GM21515 (cell line): ENCODE measurements at regions not wholly inside any gene's neighbourhood (a gene's known extent, or its start where the extent isn't known, plus 50 kb on each side); places are given as distances from the start of the nearest gene placed in this dataset.

Source experiments
- ATAC-seq: cut with Tn5 transposase; IDR thresholded peaks from one replicate; pipeline ENCODE4 v1.9.1; 2021; ENCODE audit not compliant: unreplicated experiment

DNA sequence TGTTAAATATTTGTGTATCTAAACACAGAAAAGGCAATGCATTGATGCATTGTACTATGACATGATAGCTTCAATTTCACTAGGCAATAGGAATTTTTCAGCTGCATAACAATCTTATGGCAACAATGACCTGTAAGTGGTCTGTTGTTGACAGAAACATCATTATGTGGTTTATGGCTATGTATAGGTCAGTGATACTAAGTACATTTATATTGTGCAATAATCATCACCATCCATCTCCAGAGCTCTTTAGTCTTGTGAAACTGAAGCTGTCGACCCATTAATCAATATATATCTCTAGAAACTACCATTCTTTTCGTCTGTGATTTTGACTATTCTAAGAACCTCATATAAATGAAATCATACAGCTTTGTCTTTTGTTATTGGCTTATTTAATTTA, 200.1 kb upstream of the ZNF717 start:
- ATAC-seq: no peak

DNA sequence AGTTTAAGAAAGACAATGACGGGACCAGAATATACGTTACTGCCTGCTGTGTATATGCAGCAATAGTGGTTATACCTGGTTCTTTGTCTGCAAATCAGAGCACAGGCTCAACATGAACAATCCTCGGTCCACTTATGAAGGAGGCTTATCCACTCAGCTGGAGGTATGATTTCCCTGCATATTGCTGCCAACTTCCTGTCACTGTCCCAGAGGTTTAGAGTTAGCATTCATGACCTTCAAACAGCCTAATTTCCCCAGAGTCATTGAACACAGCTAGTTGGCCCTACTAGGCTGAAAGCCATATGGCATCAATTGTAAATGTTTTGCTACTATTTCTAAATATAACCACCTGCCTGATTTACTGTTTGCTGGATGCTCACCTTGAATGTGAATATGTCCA, 224.9 kb upstream of the ZNF717 start:
- ATAC-seq: no peak

DNA sequence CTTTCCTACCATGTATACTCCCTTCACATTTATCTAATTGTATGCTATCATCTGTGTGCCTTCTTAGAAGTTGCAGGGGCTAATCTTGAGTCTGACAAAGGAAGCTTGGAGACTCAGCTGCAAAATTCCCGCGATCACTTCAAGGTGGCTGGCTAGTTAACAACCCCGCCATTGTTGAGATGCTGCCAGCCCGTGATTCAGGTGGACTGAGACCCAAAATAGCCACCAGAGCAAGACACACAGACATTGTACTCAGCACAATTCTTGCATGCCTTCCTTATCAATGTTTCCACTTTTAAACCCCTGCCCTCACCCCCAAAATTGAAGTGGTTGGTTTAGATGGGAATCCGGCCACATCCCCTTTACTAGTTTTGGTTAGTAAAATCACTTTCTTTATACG, 225.8 kb upstream of the ZNF717 start:
- no peak for ATAC-seq

DNA sequence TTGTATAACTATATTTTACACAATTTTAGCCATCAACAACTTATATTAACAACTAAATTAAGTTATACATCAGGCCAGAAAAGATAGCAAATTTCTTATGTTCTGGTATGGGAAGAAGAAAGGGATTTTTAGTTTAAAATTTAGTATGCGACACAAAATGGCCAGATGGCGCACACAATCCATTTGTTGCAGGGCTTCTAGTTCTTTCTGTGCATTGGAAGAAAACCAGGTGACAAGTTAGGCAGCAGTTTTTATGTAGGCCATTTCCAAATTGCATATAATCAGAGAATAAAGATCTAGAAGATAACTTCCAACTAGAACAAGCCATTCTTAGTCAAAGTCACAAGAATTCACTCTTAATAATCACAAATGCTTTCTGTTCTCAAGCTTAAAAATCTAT, 230.1 kb upstream of the ZNF717 start:
- no peak for ATAC-seq

DNA sequence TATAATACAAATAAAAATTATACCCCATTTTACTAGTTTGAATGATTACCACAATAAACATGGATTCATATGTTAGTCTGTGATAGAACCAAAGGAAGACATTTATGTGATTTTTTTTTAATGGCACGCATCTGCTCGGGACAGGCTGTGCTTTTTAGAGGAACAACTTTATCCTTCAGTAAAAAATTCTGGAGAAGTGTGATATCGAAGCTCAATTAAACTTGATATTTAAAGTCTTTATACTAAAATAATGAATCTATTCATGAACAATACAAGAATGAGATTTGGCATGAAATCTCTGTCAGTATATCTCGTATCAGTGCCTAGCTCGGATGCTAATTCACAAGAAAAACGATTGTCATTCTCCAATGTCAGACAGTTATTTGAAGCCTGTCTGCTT, 230.8 kb upstream of the ZNF717 start:
- ATAC-seq: no peak

DNA sequence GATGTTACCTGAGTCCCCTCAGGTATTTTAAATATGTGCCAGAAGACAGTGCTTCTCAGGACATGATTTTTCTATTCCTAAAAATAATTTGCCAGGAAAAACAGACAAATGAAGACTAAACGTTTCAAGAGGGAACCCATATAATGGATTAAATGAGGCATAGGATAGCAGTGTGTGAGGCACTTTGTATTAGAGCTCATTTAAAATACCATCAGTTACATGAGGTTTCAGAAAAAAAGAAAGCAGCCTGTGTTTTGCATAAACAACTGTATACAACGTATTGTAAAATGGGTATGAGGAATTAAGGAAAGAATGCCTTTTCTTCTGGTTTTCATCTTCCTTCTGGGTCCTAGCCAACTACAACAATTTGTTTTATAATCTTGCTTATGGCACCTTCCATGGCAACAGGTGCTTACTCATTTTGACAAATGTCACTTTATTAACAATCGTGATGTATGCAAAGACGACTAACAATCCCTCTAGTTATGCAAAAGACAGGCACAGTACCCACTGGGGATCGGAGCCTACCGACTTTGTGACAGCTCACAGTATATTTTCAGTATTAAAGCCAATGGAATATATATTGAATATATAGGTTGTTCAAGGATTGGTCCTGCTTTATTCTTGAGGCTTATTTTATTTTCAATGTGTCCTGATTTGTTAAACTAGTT, 231.6 kb upstream of the ZNF717 start:
- no peak for ATAC-seq

DNA sequence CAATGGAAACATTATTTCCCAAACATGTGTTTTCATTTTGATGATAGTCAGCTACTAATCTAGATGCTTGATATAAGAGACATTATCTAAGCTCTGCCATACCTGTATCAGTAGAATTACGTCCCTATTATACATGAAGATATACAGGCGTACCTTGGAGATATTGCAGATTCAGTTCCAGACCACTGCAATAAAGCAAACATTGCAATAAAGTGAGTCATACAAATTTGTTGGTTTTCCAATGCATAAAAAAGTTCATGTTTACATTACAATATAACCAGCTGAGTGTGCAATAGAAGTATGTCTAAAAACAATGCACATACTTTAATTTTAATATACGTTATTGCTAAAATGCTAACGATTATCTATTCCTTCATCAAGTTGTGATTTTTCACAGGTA, 236.0 kb upstream of the ZNF717 start:
- ATAC-seq: no peak

DNA sequence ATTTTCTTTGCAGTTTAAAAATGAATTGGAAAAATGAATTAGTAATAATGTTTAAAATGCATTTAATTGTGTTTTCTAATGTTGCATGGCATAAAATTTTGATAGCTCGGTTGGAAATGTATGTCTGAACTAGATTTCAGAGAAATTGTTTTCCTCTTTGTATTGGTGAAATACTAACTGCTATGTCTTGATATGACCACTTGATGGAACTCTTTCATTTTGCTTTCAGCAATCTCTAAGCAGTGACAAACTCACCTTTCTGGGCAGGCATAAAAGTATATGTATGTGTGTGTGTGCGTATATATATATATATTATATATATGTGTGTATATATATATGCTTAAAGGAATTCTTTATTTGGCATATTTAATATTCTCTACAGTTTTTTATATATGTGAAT, 239.3 kb upstream of the ZNF717 start:
- no peak for ATAC-seq

DNA sequence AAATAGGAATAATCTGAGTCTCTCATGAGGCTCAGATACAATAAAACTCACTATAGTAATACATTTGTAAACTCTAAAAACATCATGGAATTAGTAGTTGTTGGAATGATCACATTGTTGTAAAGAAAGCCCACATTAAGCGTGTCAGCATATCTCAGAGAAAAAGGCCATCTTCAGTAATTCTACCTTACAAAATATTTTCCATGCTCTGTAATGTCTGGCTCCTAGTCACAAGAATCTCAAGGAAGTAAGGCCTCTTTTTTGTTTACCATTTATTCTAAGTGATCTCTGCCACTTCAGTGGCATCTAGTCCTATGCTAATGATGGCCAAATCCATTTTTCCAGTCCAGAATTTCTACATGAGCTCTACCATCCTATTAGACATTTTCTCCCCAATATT, 240.2 kb upstream of the ZNF717 start:
- no peak for ATAC-seq

DNA sequence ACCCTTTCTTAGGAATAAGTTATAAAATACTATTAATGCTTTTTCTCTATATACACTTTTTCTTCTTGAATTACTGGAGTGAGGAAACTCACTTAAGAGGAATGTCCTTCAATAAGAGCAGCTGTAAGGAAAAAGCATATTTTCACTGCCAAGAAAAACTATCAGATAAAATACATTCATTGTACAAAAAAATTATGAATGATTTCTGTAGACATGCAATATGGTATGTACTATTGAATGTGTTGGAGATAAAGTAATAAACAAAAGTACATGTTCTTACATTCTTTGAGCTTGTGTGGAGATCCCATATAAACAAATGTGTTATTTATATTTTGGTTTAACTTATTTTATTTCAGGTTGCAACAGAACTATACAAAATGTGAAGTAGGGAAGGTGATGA, 241.0 kb upstream of the ZNF717 start:
- ATAC-seq: no peak

DNA sequence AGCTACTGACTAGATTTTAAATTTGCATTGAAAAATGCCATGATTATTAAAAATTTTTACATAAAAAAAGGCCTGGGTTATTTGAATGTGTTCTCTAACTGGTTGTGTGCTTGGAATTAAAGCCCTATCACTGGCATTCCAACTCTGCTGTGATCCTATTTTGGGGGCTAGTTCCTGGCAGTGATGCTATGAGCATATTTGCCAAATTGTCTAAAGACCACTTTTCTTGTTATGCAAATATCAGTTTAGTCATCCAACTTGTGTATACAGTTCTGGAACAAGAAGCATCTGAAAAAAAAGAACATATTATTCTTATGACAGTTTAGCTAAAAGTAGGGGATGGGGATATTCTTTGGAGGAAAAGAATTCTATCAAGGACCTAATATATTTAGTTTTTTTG, 243.4 kb upstream of the ZNF717 start:
- ATAC-seq: no peak

DNA sequence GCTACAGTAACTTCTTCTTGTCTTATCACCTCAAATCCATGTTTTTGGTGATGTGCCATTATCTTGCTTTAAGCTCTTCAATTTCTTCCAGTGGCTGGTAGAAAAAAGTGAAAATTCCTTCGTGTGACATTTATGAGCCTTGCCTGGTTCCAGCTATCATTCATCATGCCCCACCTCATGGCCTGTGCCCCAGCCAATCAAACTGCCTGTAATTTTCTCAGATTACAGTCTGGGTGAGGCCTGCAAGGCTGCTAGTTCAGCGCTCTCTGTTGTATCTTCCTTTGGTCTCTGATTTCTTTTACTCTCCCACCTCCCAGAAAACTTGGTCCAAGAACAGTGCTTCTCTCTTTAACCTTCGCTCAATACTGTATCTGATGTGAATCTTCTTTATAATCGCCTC, 249.3 kb upstream of the ZNF717 start:
- ATAC-seq: no peak

DNA sequence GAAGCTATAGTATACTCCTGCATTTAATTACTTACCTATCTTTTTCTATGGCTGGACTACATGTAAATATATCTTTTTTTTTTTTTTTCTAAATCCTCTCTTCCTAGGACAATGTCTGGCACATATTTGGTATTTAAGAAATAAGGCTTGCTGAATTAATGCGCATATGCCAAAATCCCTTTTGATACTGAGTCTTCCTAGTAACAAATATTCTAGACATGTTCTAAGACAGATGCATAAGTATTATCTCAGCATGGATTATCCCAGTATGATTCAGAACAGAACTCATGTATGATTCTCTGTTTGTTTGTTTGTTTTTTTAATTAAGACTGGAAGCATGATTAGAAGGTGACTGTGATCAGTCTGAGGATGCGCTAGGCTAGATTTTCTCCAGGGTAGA, 249.8 kb upstream of the ZNF717 start:
- ATAC-seq: no peak

DNA sequence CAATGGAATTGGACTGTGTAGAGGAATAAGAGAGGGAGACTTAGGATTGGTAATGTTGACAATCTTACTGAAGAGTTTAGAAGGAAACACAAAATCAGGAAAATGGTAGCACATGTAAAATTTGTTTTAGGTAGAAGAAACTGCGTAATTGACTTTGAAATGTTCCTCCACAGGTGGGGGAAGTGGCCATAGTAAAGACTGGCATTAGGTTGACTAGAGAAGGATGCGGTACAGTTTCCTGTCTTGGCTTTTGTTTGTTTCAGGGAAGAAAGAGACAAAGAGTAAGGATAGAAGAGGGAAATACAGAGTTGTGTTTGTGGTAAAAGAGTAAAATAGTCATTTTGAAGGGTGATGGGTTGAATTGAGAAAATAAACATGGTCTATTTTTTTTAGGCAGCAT, 253.6 kb upstream of the ZNF717 start:
- ATAC-seq: no peak

DNA sequence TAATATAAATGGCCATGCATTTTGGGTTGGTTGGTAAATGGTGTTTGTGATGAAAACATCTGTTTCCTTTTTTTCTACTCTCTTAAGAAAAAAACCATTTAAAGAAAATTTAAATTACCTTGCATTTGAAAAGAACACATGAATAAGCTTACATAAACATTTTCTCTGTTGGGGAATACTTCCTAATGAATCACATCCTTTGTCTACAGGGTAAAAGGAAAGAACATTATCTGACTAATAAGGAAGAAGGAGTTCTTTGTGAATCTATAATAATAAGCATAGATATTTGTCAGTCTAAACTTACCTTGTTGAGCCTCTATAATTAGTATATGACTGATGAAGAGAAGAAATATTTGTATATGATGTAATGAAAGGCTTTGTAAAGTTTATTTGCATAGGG, 254.1 kb upstream of the ZNF717 start:
- no peak for ATAC-seq

DNA sequence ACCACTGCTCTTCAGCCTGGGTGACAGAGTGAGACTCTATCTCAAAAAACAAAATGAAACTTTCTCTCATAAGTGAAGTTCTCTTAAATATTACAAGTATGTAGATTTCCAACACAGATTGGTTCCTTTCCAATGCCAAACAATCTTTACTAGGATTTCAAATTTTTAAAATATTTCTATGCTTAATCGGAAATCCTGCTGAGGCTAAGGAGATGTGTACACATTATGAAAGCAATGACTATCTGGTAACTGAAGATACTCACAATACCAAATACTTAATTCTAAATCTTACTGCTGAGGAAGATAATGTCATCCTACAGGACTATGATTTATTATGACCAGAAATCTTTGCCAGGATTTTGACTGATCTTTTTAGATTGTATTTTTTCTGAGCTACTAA, 255.6 kb upstream of the ZNF717 start:
- no peak for ATAC-seq

DNA sequence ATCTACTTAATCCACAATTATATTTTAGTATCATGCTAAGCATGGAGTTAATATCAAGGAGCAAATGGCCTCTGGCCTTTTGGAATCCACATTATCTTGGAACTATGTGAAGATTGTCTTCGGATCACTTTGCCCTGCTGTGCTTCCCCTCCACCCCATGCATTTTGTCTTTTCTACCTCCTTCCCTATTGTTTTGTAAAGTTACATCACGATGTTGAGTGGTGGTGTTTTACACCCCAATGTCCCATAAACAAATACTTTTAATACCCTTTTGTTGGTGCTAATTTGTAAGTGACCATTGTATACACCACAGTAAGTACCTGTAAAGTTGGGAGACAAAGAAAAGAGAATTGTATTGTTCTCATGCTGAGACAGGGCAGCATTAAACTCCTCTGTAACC, 258.4 kb upstream of the ZNF717 start:
- ATAC-seq: no peak

DNA sequence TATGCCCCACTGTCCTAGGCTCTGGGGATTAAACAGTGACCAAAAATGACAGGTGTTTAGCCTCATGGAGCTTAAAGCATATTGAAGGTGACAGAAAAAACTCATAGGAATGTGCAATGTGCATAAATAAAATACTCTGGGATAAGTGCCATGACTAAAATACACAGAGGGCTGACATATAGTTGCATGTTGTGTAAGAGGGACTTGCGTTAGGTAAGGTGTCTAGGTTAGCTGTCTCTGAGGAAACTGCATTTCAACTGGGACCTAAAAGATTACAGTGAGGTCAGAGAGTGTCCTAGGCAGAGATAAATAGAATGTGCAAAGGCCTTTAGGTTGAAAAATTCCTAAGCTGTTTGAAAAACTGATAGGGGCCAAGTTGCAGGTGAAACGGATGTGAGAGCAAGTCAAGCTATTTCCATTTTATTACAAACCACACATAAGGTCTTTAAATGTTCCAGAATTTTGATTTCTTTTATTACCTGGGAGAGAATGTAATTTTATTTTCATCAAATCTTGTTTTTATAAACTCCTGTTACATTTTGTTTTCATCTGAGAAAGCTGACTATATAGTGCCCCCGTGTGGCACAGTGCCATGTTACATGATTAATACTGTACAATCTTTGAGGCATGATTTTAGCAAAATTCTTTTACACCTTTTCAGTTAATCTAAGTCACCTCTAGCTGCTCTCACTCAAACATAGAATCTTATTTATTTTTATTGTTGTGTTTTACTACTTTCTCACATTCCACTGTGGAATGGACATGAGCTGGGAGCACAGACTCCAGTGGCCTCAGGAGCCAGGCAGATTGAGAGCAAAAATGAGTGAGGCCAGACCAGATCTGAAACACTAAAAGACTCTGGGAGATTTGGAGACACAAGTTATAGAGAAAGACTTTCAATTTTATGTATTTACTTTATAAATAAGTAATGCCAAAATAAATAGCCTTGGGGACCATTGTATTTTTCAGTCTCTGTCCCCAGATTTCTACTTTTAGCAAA, 259.6 kb upstream of the ZNF717 start:
- ATAC-seq: no peak

DNA sequence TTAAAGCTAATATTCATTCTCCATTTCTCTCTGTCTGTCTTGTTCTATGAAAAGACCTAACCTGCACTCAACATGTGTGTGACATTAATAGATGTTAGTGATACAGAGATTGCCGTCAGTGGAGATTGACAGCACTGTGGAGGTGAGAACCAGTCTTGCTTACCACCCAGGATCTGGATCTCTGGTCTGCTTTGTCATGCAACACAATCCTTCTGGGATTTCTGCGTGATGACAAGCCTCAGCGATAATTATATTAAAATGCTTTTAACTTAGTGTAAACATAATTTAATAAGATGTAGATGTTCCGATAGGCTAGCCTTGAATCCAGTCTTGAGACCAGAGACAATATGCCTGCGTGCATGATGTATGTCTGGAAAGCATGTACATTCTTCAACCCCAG, 262.0 kb upstream of the ZNF717 start:
- ATAC-seq: no peak

DNA sequence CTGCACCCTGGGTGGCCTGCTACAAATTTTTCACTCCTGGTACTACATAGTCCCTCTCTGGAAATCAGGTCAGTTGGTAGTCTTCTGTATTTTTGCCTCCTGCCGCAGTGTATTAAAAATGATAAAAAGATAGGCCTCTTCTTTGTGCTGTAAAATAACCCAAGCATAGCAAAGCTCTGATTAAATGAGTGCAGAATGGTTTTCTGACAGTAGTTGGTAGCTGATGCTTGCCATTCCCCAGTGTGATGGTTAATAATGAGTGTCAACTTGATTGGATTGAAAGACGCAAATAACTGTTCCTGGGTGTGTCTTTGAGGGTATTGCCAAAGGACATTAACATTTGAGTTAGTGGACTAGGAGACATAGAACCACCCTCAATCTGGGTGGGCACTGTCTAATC, 264.4 kb upstream of the ZNF717 start:
- no peak for ATAC-seq

DNA sequence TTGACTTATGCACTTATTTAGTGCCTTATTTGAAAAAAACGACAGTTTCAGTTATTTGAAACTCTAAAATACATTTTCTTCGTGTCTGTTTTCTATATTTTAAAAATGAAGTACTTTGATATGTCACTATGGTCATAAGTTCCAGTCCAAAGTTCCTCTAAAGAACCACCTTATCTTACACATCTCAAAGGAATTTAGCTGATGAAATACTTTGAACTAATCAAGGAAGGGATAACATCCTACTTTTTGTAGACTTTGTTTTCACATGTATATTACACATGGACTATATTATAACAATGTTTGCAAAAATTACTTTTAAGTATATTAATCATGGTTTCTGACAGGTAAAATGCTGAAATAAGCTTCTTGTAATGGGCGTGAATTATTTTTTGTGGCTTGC, 265.8 kb upstream of the ZNF717 start:
- ATAC-seq: no peak

DNA sequence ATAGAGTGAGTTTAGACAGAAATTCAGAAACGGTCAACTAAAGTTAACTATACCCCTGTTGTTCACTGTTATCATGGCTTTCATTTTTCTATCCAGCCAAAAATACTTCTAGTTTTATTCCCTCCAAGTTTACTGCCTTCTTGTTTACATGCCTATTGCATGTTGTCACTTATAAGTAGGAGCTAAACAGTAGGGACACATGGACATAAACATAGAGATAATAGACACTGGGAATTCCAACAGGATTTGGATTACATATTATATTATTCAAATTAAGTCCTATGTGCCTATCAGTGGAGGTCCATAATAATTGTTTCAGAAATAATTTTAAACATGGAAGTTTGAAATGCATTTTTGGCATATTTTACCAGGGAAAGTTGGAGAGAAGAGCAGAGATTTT, 269.1 kb upstream of the ZNF717 start:
- ATAC-seq: no peak

DNA sequence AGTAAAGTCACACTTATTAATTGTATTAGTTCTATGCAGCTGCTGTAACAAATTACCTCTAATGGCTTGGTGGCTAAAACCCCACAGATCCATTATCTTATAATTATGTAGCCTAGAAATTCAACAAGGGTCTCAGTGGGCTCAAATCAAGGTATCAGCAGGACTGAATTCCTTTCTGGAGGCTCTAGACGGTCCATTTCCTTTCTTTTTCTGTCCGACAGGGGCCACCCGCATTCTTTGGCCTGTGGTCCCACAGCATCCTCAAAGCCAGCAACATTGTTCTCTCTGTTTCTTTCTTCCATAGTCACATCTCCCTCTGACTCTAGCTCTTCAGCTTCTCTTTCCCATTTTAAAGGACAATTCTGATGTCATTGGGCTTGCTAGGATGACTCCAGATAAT, 276.3 kb upstream of the ZNF717 start:
- no peak for ATAC-seq
